Upper lobe of left lung (tissue), 4 donors: ENCODE measurements at regions not wholly inside any gene's neighbourhood (a gene's known extent, or its start where the extent isn't known, plus 50 kb on each side); places are given as distances from the start of the nearest gene placed in this dataset.

Experiments
- POLR2A ChIP-seq, 4 donors: fragments of 450-650 bp; IDR thresholded peaks; one replicate each; pipeline ENCODE4 v1.5.1; 2016 to 2017; ENCODE audit warnings: antibody characterized with exemption in 4 of 4, mild to moderate bottlenecking in 2 of 4
- POLR2AphosphoS5 ChIP-seq, 2 donors: sonication (generic); formaldehyde crosslinking; IDR thresholded peaks; one replicate each; pipeline ENCODE4 v1.5.1; 2017; ENCODE audit warnings: antibody characterized with exemption in 2 of 2
- TF ChIP-seq, protein P1 (sequence below), 6 experiments: fragments of 450-650 bp in 4 of 6; fragments of 200-600 bp in 2 of 6; sonication (generic) in 2 of 6; IDR thresholded peaks; one replicate each; pipeline ENCODE4 v1.5.1; 2016 to 2019; ENCODE audit warnings: antibody characterized with exemption in 6 of 6

DNA sequence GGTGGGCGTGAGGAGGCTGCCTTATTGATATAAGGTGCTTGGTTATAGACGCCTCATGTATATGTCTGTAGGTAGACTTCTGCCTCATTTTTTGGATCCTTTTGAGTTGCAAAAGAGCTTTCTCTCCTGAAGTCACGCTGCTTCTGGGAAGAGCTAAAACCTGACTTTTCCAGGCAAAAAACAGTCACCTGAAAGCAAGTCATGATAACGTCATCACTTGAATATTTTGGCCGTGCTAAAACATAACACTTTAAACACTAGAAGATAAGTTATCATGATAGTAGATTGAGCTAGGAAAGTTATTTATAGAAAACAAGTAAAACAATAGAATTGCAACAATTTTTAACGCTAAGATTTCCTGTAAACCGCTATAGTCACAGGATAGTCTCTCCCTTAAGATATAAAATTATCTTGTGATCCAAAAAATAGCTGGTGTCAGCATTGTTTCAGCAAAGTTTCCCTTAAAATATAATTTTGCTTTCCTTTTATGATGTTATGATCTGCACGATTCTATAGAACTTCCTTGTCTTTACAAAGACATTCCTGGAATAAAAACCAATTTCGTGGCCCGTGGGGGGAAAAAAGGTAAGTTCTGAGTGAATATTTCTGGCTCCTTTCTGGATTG lies 69.0 kb upstream of the AKAP12 start:
- no peak for TF ChIP-seq POLR2AphosphoS5 (IDR thresholded peaks at IDR 0.05)
- TF ChIP-seq, protein P1, sequence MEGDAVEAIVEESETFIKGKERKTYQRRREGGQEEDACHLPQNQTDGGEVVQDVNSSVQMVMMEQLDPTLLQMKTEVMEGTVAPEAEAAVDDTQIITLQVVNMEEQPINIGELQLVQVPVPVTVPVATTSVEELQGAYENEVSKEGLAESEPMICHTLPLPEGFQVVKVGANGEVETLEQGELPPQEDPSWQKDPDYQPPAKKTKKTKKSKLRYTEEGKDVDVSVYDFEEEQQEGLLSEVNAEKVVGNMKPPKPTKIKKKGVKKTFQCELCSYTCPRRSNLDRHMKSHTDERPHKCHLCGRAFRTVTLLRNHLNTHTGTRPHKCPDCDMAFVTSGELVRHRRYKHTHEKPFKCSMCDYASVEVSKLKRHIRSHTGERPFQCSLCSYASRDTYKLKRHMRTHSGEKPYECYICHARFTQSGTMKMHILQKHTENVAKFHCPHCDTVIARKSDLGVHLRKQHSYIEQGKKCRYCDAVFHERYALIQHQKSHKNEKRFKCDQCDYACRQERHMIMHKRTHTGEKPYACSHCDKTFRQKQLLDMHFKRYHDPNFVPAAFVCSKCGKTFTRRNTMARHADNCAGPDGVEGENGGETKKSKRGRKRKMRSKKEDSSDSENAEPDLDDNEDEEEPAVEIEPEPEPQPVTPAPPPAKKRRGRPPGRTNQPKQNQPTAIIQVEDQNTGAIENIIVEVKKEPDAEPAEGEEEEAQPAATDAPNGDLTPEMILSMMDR (IDR thresholded peaks at IDR 0.05), result no peak
- TF ChIP-seq POLR2A (IDR thresholded peaks at IDR 0.05), result no peak
